ENCODE measurements at regions not wholly inside any gene's neighbourhood (a gene's known extent, or its start where the extent isn't known, plus 50 kb on each side); places are given as distances from the start of the nearest gene placed in this dataset.

GRCh38 chr18:67583621-67584020, 67.1 kb upstream of the DSEL start:
- Histone ChIP-seq H3K4me3 (ENCODE audit: low read depth in 2 of 2, low read length in 2 of 2) (no peak overlapping the region), H3K4me1 (ENCODE audit: control insufficient read depth, insufficient read depth, low read length) (no peaks in the 10 kb centered on the region), H3K36me3 (ENCODE audit: control insufficient read depth, insufficient read depth, low read length) (no peaks in the 10 kb centered on the region), H3K27ac (ENCODE audit: low read length) (no peak overlapping the region), H3K9me3 (ENCODE audit: control insufficient read depth, insufficient read depth, low read depth, low read length) (no peaks in the 10 kb centered on the region), H3K27me3 (ENCODE audit: control insufficient read depth, insufficient read depth, low read length) (no peaks in the 10 kb centered on the region)
- DNase-seq (ENCODE audit: low read depth, low spot score) (no peak), ATAC-seq (no peak)
- in situ Hi-C loops (cut with HindIII; ENCODE audit: low pct_unique_long_range_greater_than_20kb, low sequenced_read_pairs) (no loop called here), intact Hi-C loops (cut with micrococcal nuclease; ENCODE audit: unreplicated experiment) (no loop called here)
- ChIA-PET CTCF (no interaction called here), POLR2A (no interaction called here)
- no TSS peak for BruUV-seq (replicated peaks)
- no peak for TF ChIP-seq REST (IDR thresholded peaks at IDR 0.05; ENCODE audit: insufficient read depth in 1 of 2, low read depth in 2 of 2, low read length in 1 of 2)
- no peak for TF ChIP-seq POLR2AphosphoS5 (IDR thresholded peaks at IDR 0.05; ENCODE audit: low read depth, low read length)
- no peak for TF ChIP-seq TCF7L2 (IDR thresholded peaks at IDR 0.05; ENCODE audit: low read depth, low read length)
- no peak for TF ChIP-seq CTCF (IDR thresholded peaks at IDR 0.05)
- TF ChIP-seq SIN3A (IDR thresholded peaks at IDR 0.05; ENCODE audit: borderline replicate concordance, insufficient read depth, low read depth, low read length): no peak

GRCh38 chr18:67582488-67582887, 66.0 kb upstream of the DSEL start:
- BruUV-seq (replicated peaks): no TSS peak
- DNase-seq (ENCODE audit: low read depth, low spot score) (no peak), ATAC-seq (no peak)
- no peak overlapping the region for H3K27ac ChIP-seq (ENCODE audit: low read length)
- no peaks in the 10 kb centered on the region for H3K36me3 ChIP-seq (ENCODE audit: control insufficient read depth, insufficient read depth, low read length)
- in situ Hi-C loops (cut with HindIII; ENCODE audit: low pct_unique_long_range_greater_than_20kb, low sequenced_read_pairs) (no loop called here), intact Hi-C loops (cut with micrococcal nuclease; ENCODE audit: unreplicated experiment) (no loop called here)
- TF ChIP-seq SIN3A (IDR thresholded peaks at IDR 0.05; ENCODE audit: borderline replicate concordance, insufficient read depth, low read depth, low read length) (no peak), REST (IDR thresholded peaks at IDR 0.05; ENCODE audit: insufficient read depth in 1 of 2, low read depth in 2 of 2, low read length in 1 of 2) (no peak), CTCF (IDR thresholded peaks at IDR 0.05) (no peak), POLR2AphosphoS5 (IDR thresholded peaks at IDR 0.05; ENCODE audit: low read depth, low read length) (no peak), TCF7L2 (IDR thresholded peaks at IDR 0.05; ENCODE audit: low read depth, low read length) (no peak)
- ChIA-PET CTCF (no interaction called here), POLR2A (no interaction called here)
- no peaks in the 10 kb centered on the region for H3K27me3 ChIP-seq (ENCODE audit: control insufficient read depth, insufficient read depth, low read length)
- H3K4me1 ChIP-seq (ENCODE audit: control insufficient read depth, insufficient read depth, low read length): no peaks in the 10 kb centered on the region
- H3K4me3 ChIP-seq (ENCODE audit: low read depth in 2 of 2, low read length in 2 of 2): no peak overlapping the region
- H3K9me3 ChIP-seq (ENCODE audit: control insufficient read depth, insufficient read depth, low read depth, low read length): no peaks in the 10 kb centered on the region
